Ovary (tissue), 7 donors: ENCODE measurements at regions not wholly inside any gene's neighbourhood (a gene's known extent, or its start where the extent isn't known, plus 50 kb on each side); places are given as distances from the start of the nearest gene placed in this dataset.

ENCODE experiments used
- DNase-seq, 5 donors: peaks; one replicate each; pipeline ENCODE4 v3.0.0-alpha.2; 2019 to 2020
- H3K27ac ChIP-seq, 2 donors: fragments of 200-600 bp; one replicate each; pipeline versions ENCODE4 v1.5.1 to v1.8.0; 2019 to 2022
- H3K27me3 ChIP-seq: fragments of 200-600 bp; one replicate; pipeline ENCODE4 v1.8.0; 2022
- H3K36me3 ChIP-seq: fragments of 200-600 bp; sonication (generic); one replicate; pipeline ENCODE4 v1.5.1; 2019
- H3K4me1 ChIP-seq: one replicate; pipeline ENCODE4 v1.8.1; 2013; ENCODE audit warnings: mild to moderate bottlenecking, moderate library complexity; ENCODE audit not compliant: insufficient read depth
- H3K4me3 ChIP-seq: fragments of 200-600 bp; sonication (generic); one replicate; pipeline ENCODE4 v1.5.1; 2017
- H3K9me3 ChIP-seq, 2 donors: fragments of 200-600 bp in 1 of 2; sonication (generic) in 1 of 2; one replicate each; pipeline versions ENCODE4 v1.5.1 to v1.8.1; 2013 to 2019; ENCODE audit warnings: mild to moderate bottlenecking in 1 of 2, moderate library complexity in 1 of 2
- CTCF ChIP-seq, 3 donors: fragments of 450-650 bp in 2 of 3; fragments of 200-600 bp in 1 of 3; IDR thresholded peaks; one replicate each; pipeline versions ENCODE4 v1.5.1 to v1.8.0; 2016 to 2022; ENCODE audit warnings: antibody characterized with exemption in 3 of 3, mild to moderate bottlenecking in 1 of 3
- EP300 ChIP-seq: sonication (generic); formaldehyde crosslinking; IDR thresholded peaks from one replicate; pipeline ENCODE4 v1.6.1; 2017; ENCODE audit warnings: antibody characterized with exemption
- POLR2A ChIP-seq: fragments of 450-650 bp; IDR thresholded peaks from one replicate; pipeline ENCODE4 v1.6.1; 2017; ENCODE audit warnings: antibody characterized with exemption, mild to moderate bottlenecking, moderate library complexity
- WGBS, 3 donors: extraction: QIAGEN DNeasy Blood & Tissue Kit in 1 of 3; methylation state at CpG; one replicate each; pipeline versions ENCODE4 v1.1.5 to v1.1.7; 2013 to 2017; 5-methylcytosine and 5-hydroxymethylcytosine counted together
- intact Hi-C, 4 donors: fragments of 100-400 bp; cut with DNase I; formaldehyde crosslinking; loops; one replicate each; pipeline versions ENCODE4 v1.11.0 to v1.15.1; 2022 to 2023
- donor health status: DM: no; HTN: no; CAD: no; lungs with moderate emphysema.
- donor health status: DM: no; HTN: no; CAD: no.
- donor health status: Bipolar disorder and iron deficiency.
- donor health status: DM: no; HTN: no; CAD: no.
- donor health status: DM: yes; HTN: yes; CAD: no.

DNA sequence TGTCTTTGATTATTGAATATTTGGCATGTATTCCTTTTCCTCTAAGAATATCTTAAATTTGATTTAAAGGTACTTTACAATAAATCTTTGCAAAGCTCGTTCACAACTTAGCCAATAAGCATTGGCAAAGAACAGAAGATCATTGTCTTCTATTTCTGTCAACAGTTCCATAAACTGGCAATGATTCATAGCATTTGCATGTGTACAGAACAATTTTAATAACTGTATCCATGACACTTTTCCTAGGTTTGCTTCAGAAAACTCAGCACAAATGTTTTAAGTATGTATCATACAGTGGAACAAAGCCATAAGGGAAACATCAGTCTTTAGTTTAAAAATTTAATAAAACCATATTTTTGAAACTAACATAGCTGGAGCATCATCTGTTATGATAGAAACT lies 462.7 kb upstream of the RPS6KA3 start:
- H3K4me3 ChIP-seq, result no peak overlapping the region
- no peak overlapping the region for H3K27ac ChIP-seq
- no peak for DNase-seq
- TF ChIP-seq EP300 (no peak), CTCF (IDR thresholded peaks at IDR 0.05) (no peak), POLR2A (no peak)
- no peaks in the 10 kb centered on the region for H3K9me3 ChIP-seq
- no peaks in the 10 kb centered on the region for H3K27me3 ChIP-seq
- no peaks in the 10 kb centered on the region for H3K4me1 ChIP-seq
- 28 to 44% (median 34%) methylated on average over 1 of the region's 1 CpG for WGBS, 3 donors
- H3K36me3 ChIP-seq, result no peaks in the 10 kb centered on the region
- intact Hi-C loops, result no loop called here

- 24 to 38% (median 25%) methylated on average over 1 of the region's 1 CpG for WGBS, 3 donors
- no peak overlapping the region for H3K27ac ChIP-seq
- no peaks in the 10 kb centered on the region for H3K9me3 ChIP-seq
- H3K4me3 ChIP-seq, result no peak overlapping the region
- no peaks in the 10 kb centered on the region for H3K4me1 ChIP-seq
- intact Hi-C loops, result no loop called here
- TF ChIP-seq EP300, result no peak
- TF ChIP-seq POLR2A, result no peak
- no peak for TF ChIP-seq CTCF (IDR thresholded peaks at IDR 0.05)
- no peak for DNase-seq
- no peaks in the 10 kb centered on the region for H3K27me3 ChIP-seq
- no peaks in the 10 kb centered on the region for H3K36me3 ChIP-seq
Observed at GRCh38 chrX:20727447-20727846, 460.7 kb upstream of the RPS6KA3 start.

- no peak for TF ChIP-seq CTCF (IDR thresholded peaks at IDR 0.05)
- no peak for TF ChIP-seq POLR2A
- TF ChIP-seq EP300, result no peak
- H3K9me3 ChIP-seq, result no peaks in the 10 kb centered on the region
- H3K4me3 ChIP-seq, result no peak overlapping the region
- intact Hi-C loops, result no loop called here
- H3K36me3 ChIP-seq, result no peaks in the 10 kb centered on the region
- H3K27me3 ChIP-seq, result no peaks in the 10 kb centered on the region
- 55 to 64% (median 60%) methylated on average over 2 of the region's 2 CpGs for WGBS, 3 donors
- H3K4me1 ChIP-seq, result no peaks in the 10 kb centered on the region
- no peak overlapping the region for H3K27ac ChIP-seq
- DNase-seq, result no peak
Observed at GRCh38 chrX:20720954-20721626, 454.4 kb upstream of the RPS6KA3 start.

GRCh38 chrX:20718592-20719380 lies 452.1 kb upstream of the RPS6KA3 start:
- H3K36me3 ChIP-seq, result no peaks in the 10 kb centered on the region
- intact Hi-C loops, result no loop called here
- WGBS, 3 donors, result 17 to 30% (median 17%) methylated on average over 3 of the region's 3 CpGs
- DNase-seq, result no peak
- no peaks in the 10 kb centered on the region for H3K4me1 ChIP-seq
- no peak overlapping the region for H3K27ac ChIP-seq
- no peaks in the 10 kb centered on the region for H3K9me3 ChIP-seq
- no peak for TF ChIP-seq EP300
- TF ChIP-seq CTCF (IDR thresholded peaks at IDR 0.05), result no peak
- TF ChIP-seq POLR2A, result no peak
- H3K27me3 ChIP-seq, result no peaks in the 10 kb centered on the region
- no peak overlapping the region for H3K4me3 ChIP-seq
